ENCODE measurements at regions not wholly inside any gene's neighbourhood (a gene's known extent, or its start where the extent isn't known, plus 50 kb on each side); places are given as distances from the start of the nearest gene placed in this dataset.

DNA sequence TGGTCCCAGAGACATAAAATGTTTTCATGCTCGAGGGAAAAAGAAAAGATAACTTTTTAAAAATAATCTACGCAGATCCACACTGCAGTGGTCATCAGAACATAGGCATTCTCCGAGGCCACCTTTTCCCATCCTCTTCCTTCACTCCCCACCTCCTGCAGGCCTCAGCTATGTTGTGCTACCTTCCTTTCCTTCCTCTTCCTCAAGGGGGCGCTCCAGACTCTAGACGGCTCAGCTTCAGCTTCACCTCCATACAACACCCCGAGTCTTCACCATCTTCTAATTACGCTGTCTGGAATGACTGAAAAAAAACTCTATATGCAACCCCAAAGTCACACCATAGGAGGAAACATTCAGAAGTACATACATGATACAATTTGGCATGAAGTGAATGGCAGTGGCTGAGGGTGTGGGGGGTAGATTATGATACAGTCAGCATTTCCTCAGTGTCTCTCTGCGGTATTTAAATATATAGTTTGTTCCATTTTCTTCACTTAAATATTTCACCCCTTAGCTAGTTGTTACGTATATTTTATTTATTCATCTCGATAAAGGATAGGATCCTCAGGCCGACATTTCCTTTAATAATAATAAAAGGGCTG lies 583.6 kb downstream of the IRS1 start:
- Histone ChIP-seq H4K5ac (ENCODE audit: insufficient read length, low read depth, low read length) (no peak overlapping the region), H4K8ac (replicated peaks; ENCODE audit: insufficient read length, low read depth, low read length) (no peak overlapping the region), H3K79me1 (ENCODE audit: insufficient read depth, low read depth, low read length, poor library complexity, severe bottlenecking) (no peaks in the 10 kb centered on the region), H2BK12ac (ENCODE audit: insufficient read length, low read depth, low read length) (no peak overlapping the region), H3K4me1 (ENCODE audit: insufficient read depth, low read length) (no peaks in the 10 kb centered on the region), H2BK5ac (ENCODE audit: insufficient read length, low read length) (no peak overlapping the region), H3K18ac (ENCODE audit: insufficient read length, low read depth, low read length) (no peak overlapping the region), H3K4me2 (ENCODE audit: insufficient read depth, insufficient read length, low read length) (no peak overlapping the region), H2BK15ac (ENCODE audit: low read depth, low read length) (no peak overlapping the region), H4K91ac (ENCODE audit: insufficient read length, low read depth, low read length) (no peak overlapping the region), H3K23ac (ENCODE audit: insufficient read length, low read depth, low read length) (no peak overlapping the region), H2AFZ (ENCODE audit: low read length) (no peak overlapping the region), H3K56ac (ENCODE audit: insufficient read length, low read depth, low read length) (no peak overlapping the region), H3T11ph (ENCODE audit: low read length) (no peak overlapping the region), H4K20me1 (ENCODE audit: control insufficient read depth, insufficient read depth, insufficient read length) (no peaks in the 10 kb centered on the region), H3K27me3 (ENCODE audit: insufficient read depth, low read length) (no peaks in the 10 kb centered on the region), H3K4ac (ENCODE audit: low read depth, low read length) (no peak overlapping the region), H3K14ac (ENCODE audit: insufficient read depth, low read length) (no peak overlapping the region), H2BK20ac (ENCODE audit: low read depth, low read length, poor library complexity, severe bottlenecking) (no peak overlapping the region), H3K79me2 (ENCODE audit: insufficient read depth, low read length) (no peaks in the 10 kb centered on the region), H3K9me3 (ENCODE audit: control insufficient read depth, low read depth, low read length) (no peaks in the 10 kb centered on the region), H2AK5ac (ENCODE audit: insufficient read length, low read length) (no peak overlapping the region), H2BK120ac (ENCODE audit: low read depth, low read length, poor library complexity, severe bottlenecking) (no peak overlapping the region), H3K27ac (ENCODE audit: insufficient read length, low read depth, low read length) (no peak overlapping the region), H3K23me2 (ENCODE audit: insufficient read length, low read depth, low read length, poor library complexity, severe bottlenecking) (no peaks in the 10 kb centered on the region), H3K9ac (ENCODE audit: extremely low read depth, insufficient read length, low read length) (no peak overlapping the region)
- Mint-ChIP-seq H3K27ac (no peak overlapping the region), H3K4me3 (no peak overlapping the region), H3K27me3 (ENCODE audit: low read depth) (no peaks in the 10 kb centered on the region), H3K36me3 (ENCODE audit: insufficient read depth in 1 of 3, low read depth in 3 of 3) (no peaks in the 10 kb centered on the region), H3K9me3 (no peaks in the 10 kb centered on the region; a peak in 1 of 5 replicates), H3K4me1 (peaks cover 2 to 6% of the 10 kb centered on the region in 2 experiments; a peak in 3 of 4 replicates)
- TF ChIP-seq, protein P1, sequence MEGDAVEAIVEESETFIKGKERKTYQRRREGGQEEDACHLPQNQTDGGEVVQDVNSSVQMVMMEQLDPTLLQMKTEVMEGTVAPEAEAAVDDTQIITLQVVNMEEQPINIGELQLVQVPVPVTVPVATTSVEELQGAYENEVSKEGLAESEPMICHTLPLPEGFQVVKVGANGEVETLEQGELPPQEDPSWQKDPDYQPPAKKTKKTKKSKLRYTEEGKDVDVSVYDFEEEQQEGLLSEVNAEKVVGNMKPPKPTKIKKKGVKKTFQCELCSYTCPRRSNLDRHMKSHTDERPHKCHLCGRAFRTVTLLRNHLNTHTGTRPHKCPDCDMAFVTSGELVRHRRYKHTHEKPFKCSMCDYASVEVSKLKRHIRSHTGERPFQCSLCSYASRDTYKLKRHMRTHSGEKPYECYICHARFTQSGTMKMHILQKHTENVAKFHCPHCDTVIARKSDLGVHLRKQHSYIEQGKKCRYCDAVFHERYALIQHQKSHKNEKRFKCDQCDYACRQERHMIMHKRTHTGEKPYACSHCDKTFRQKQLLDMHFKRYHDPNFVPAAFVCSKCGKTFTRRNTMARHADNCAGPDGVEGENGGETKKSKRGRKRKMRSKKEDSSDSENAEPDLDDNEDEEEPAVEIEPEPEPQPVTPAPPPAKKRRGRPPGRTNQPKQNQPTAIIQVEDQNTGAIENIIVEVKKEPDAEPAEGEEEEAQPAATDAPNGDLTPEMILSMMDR (conservative IDR thresholded peaks at IDR 0.05), result peak; percentile 92
- peak; percentile 86 for DNase-seq
- WGBS (ENCODE audit: extremely low coverage, insufficient read length, low lambda C conversion rate), result no CpG with 5 or more reads among the region's 11 CpGs

Measured in H9 (cell line).